ENCODE measurements at regions not wholly inside any gene's neighbourhood (a gene's known extent, or its start where the extent isn't known, plus 50 kb on each side); places are given as distances from the start of the nearest gene placed in this dataset.

DNA sequence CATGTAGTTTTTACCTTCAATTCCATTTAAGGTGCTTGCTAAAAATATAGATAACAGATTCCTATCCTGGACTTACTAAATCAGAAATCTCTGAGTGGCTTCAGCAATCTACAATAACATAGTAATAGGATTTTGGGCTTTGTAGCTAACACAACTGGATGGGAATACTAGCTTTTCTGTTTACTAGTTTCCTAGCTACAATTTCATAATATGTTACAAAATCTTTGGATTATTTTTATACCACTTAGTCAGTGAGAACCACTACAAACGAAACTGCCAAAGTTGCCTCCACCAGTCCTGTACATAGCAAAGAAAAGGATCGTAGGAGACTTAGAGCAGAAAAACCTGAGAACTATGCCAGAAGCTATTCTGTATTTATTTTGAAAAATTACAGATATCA lies 87.7 kb upstream of the ANO3 start:
- POLR2A ChIA-PET = no interaction called here
- BruUV-seq (replicated peaks) = no TSS peak
- no peaks in the 10 kb centered on the region for H3K27me3 ChIP-seq (ENCODE audit: insufficient read depth, low read length)
- no peaks in the 10 kb centered on the region for H3K9me2 ChIP-seq (ENCODE audit: insufficient read depth)
- intact Hi-C loops (cut with micrococcal nuclease) = no loop called here
- no peak overlapping the region for H3K27ac ChIP-seq (ENCODE audit: low read depth, low read length)
- RAD21 ChIA-PET (ENCODE audit: low non-redundant PET in 1 of 2, low total read pairs in 2 of 2, uncharacterized antibody in 2 of 2, unreplicated experiment in 2 of 2) = no interaction called here
- no peaks in the 10 kb centered on the region for H4K20me1 ChIP-seq (ENCODE audit: insufficient read depth)
- H3K4me2 ChIP-seq (ENCODE audit: low read length) = no peak overlapping the region
- DNase-seq (ENCODE audit: low read depth, low spot score) (no peak), ATAC-seq (no peak)
- CTCF ChIA-PET = no interaction called here
- H3K9ac ChIP-seq (ENCODE audit: low read length) = no peak overlapping the region
- H3K36me3 ChIP-seq (ENCODE audit: control insufficient read depth in 1 of 2, insufficient read depth in 2 of 2, low read length in 2 of 2) = no peaks in the 10 kb centered on the region
- H3K79me2 ChIP-seq (ENCODE audit: insufficient read depth, low read length) = no peaks in the 10 kb centered on the region
- H3K4me1 ChIP-seq (ENCODE audit: control insufficient read depth in 1 of 2, insufficient read depth in 2 of 2, low read length in 2 of 2) = no peaks in the 10 kb centered on the region
- peaks cover 4 to 10% of the 10 kb centered on the region in 2 experiments; a peak in 2 of 4 replicates for H3K9me3 ChIP-seq (ENCODE audit: control insufficient read depth in 1 of 2, insufficient read depth in 1 of 2, low read depth in 1 of 2, low read length in 2 of 2)
- no peak overlapping the region for H2AFZ ChIP-seq (ENCODE audit: low read depth, low read length, poor library complexity, severe bottlenecking)
- H3K4me3 ChIP-seq (replicated peaks in 1 of 2; ENCODE audit: low read depth in 1 of 2, low read length in 2 of 2) = no peak overlapping the region
- TF ChIP-seq ZFX (IDR thresholded peaks at IDR 0.05) = no peak
- TF ChIP-seq FOSL1 (IDR thresholded peaks at IDR 0.05; ENCODE audit: low read depth) = no peak
- TF ChIP-seq RAD21 (IDR thresholded peaks at IDR 0.05; ENCODE audit: low read depth) = no peak
- no peak for TF ChIP-seq EGR1 (IDR thresholded peaks at IDR 0.05; ENCODE audit: low read depth)
- TF ChIP-seq ELF1 (IDR thresholded peaks at IDR 0.05; ENCODE audit: borderline replicate concordance, low read depth) = no peak
- TF ChIP-seq ZBTB33 (IDR thresholded peaks at IDR 0.05; ENCODE audit: extremely low read depth, insufficient replicate concordance, low read length) = no peak
- TF ChIP-seq MAX (IDR thresholded peaks at IDR 0.05) = no peak

GRCh38 chr11:26245046-26245445 lies 86.9 kb upstream of the ANO3 start:
- no TSS peak for BruUV-seq (replicated peaks)
- ChIA-PET RAD21 (ENCODE audit: low non-redundant PET in 1 of 2, low total read pairs in 2 of 2, uncharacterized antibody in 2 of 2, unreplicated experiment in 2 of 2) (no interaction called here), CTCF (no interaction called here), POLR2A (no interaction called here)
- no peak overlapping the region for H3K4me3 ChIP-seq (replicated peaks in 1 of 2; ENCODE audit: low read depth in 1 of 2, low read length in 2 of 2)
- ATAC-seq (no peak), DNase-seq (ENCODE audit: low read depth, low spot score) (no peak)
- H3K4me1 ChIP-seq (ENCODE audit: control insufficient read depth in 1 of 2, insufficient read depth in 2 of 2, low read length in 2 of 2) = no peaks in the 10 kb centered on the region
- H3K4me2 ChIP-seq (ENCODE audit: low read length) = no peak overlapping the region
- intact Hi-C loops (cut with micrococcal nuclease) = no loop called here
- no peaks in the 10 kb centered on the region for H3K36me3 ChIP-seq (ENCODE audit: control insufficient read depth in 1 of 2, insufficient read depth in 2 of 2, low read length in 2 of 2)
- H3K79me2 ChIP-seq (ENCODE audit: insufficient read depth, low read length) = no peaks in the 10 kb centered on the region
- no peaks in the 10 kb centered on the region for H4K20me1 ChIP-seq (ENCODE audit: insufficient read depth)
- no peak overlapping the region for H3K9ac ChIP-seq (ENCODE audit: low read length)
- no peak overlapping the region for H3K27ac ChIP-seq (ENCODE audit: low read depth, low read length)
- peaks cover 7 to 9% of the 10 kb centered on the region in 2 experiments; a peak in 2 of 4 replicates for H3K9me3 ChIP-seq (ENCODE audit: control insufficient read depth in 1 of 2, insufficient read depth in 1 of 2, low read depth in 1 of 2, low read length in 2 of 2)
- no peaks in the 10 kb centered on the region for H3K27me3 ChIP-seq (ENCODE audit: insufficient read depth, low read length)
- H3K9me2 ChIP-seq (ENCODE audit: insufficient read depth) = no peaks in the 10 kb centered on the region
- no peak overlapping the region for H2AFZ ChIP-seq (ENCODE audit: low read depth, low read length, poor library complexity, severe bottlenecking)
- TF ChIP-seq EZH2 (IDR thresholded peaks at IDR 0.05) (no peak), ZBTB33 (IDR thresholded peaks at IDR 0.05; ENCODE audit: extremely low read depth, insufficient replicate concordance, low read length) (no peak), POLR2AphosphoS5 (IDR thresholded peaks at IDR 0.05; ENCODE audit: low read depth, low read length) (no peak), CEBPB (IDR thresholded peaks at IDR 0.05; ENCODE audit: low read depth) (no peak), MAX (IDR thresholded peaks at IDR 0.05) (no peak), EGR1 (IDR thresholded peaks at IDR 0.05; ENCODE audit: low read depth) (no peak), CBX3 (IDR thresholded peaks at IDR 0.05; ENCODE audit: low read depth) (no peak), JUND (IDR thresholded peaks at IDR 0.05) (no peak)
- TF ChIP-seq, protein P1, sequence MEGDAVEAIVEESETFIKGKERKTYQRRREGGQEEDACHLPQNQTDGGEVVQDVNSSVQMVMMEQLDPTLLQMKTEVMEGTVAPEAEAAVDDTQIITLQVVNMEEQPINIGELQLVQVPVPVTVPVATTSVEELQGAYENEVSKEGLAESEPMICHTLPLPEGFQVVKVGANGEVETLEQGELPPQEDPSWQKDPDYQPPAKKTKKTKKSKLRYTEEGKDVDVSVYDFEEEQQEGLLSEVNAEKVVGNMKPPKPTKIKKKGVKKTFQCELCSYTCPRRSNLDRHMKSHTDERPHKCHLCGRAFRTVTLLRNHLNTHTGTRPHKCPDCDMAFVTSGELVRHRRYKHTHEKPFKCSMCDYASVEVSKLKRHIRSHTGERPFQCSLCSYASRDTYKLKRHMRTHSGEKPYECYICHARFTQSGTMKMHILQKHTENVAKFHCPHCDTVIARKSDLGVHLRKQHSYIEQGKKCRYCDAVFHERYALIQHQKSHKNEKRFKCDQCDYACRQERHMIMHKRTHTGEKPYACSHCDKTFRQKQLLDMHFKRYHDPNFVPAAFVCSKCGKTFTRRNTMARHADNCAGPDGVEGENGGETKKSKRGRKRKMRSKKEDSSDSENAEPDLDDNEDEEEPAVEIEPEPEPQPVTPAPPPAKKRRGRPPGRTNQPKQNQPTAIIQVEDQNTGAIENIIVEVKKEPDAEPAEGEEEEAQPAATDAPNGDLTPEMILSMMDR (IDR thresholded peaks at IDR 0.05 in 2 of 3, conservative IDR thresholded peaks at IDR 0.05 in 1 of 3; ENCODE audit: borderline replicate concordance in 1 of 3, insufficient read depth in 1 of 3, low read depth in 2 of 3, low read length in 2 of 3) = no peak

All from HCT116 (cell line).